Immature natural killer cell (primary cell): ENCODE measurements at regions not wholly inside any gene's neighbourhood (a gene's known extent, or its start where the extent isn't known, plus 50 kb on each side); places are given as distances from the start of the nearest gene placed in this dataset.
"Not testable (repeated sequence)": the region's sequence is repeated elsewhere in the genome, so short reads cannot be mapped to it uniquely, and the experiment has no call there.

Source experiments
- DNase-seq, 3 donors: peaks; one replicate each; pipeline ENCODE4 v3.0.0; 2022; ENCODE audit warnings: mixed read lengths in 1 of 3
- H3K27ac Mint-ChIP-seq, 6 donors: one replicate each; pipeline ENCODE4 v1.8.0; 2020; ENCODE audit warnings: mixed read lengths in 6 of 6, mild to moderate bottlenecking in 5 of 6, inconsistent platforms in 4 of 6, moderate library complexity in 3 of 6
- H3K27me3 Mint-ChIP-seq, 3 donors: one replicate each; pipeline ENCODE4 v1.8.0; 2020 to 2021; ENCODE audit warnings: low read depth in 3 of 3, mild to moderate bottlenecking in 3 of 3, mixed read lengths in 3 of 3, moderate library complexity in 3 of 3, inconsistent platforms in 1 of 3
- H3K36me3 Mint-ChIP-seq, 3 donors: one replicate each; pipeline ENCODE4 v1.8.0; 2020; ENCODE audit warnings: mixed read lengths in 3 of 3, inconsistent platforms in 2 of 3, mild to moderate bottlenecking in 2 of 3
- H3K4me1 Mint-ChIP-seq, 2 donors: one replicate each; pipeline ENCODE4 v1.8.0; 2020; ENCODE audit warnings: inconsistent platforms in 2 of 2, mild to moderate bottlenecking in 2 of 2, mixed read lengths in 2 of 2, moderate library complexity in 1 of 2
- H3K4me3 Mint-ChIP-seq, 5 donors: one replicate each; pipeline ENCODE4 v1.8.0; 2020; ENCODE audit warnings: mild to moderate bottlenecking in 5 of 5, mixed read lengths in 5 of 5, inconsistent platforms in 3 of 5, moderate library complexity in 3 of 5
- H3K9me3 Mint-ChIP-seq, 6 donors: one replicate each; pipeline ENCODE4 v1.8.0; 2020; ENCODE audit warnings: mild to moderate bottlenecking in 6 of 6, mixed read lengths in 6 of 6, inconsistent platforms in 4 of 6, moderate library complexity in 3 of 6

DNA sequence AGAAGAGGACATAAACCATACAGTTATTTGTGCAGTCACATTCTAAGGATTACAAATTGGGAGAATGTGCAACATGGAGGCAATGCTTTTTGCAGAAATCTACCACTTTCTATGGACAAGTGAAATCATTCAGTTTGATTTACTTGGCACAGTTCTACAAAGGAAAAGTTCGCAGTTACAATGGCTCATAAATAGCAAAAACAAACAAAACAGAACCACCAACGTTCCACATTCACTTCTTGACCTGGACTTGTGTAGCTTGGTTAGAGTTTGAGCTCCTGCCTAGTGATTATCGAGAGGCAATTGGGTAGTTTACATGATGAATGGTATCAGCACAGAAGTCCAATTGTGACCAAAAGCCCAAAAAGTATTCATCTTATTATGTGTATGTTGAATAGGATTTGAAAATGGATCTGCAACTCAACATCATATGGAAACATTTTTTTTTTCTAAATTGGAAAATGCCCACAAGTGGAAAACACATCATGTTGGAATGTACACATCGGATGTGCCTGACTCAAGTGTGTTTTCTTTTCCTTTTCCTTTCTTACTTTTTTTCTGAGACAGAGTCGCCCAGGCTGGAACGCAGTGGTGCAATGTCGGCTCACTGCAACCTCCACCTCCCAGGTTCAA is 123.8 kb downstream of the LUZP4 start:
- Mint-ChIP-seq H3K27ac (no peak overlapping the region), H3K4me1 (no peaks in the 10 kb centered on the region), H3K4me3 (no peak overlapping the region), H3K9me3 (no peaks in the 10 kb centered on the region), H3K36me3 (no peaks in the 10 kb centered on the region), H3K27me3 (peaks cover 2 to 7% (median 7%) of the 10 kb centered on the region in 3 donors)
- DNase-seq: no peak

GRCh38 chrX:115419069-115419468 is 129.6 kb downstream of the LUZP4 start:
- Mint-ChIP-seq H3K36me3 (no peaks in the 10 kb centered on the region), H3K4me1 (no peaks in the 10 kb centered on the region), H3K27ac (no peak overlapping the region), H3K27me3 (peaks cover 4 to 14% (median 8%) of the 10 kb centered on the region in 3 donors), H3K9me3 (no peaks in the 10 kb centered on the region), H3K4me3 (no peak overlapping the region)
- no peak for DNase-seq

- H3K4me1 Mint-ChIP-seq: no peaks in the 10 kb centered on the region
- H3K9me3 Mint-ChIP-seq: peaks cover 0 to 3% (median 0%) of the 10 kb centered on the region in 6 donors
- no peaks in the 10 kb centered on the region for H3K36me3 Mint-ChIP-seq
- peaks cover 4 to 9% (median 5%) of the 10 kb centered on the region in 3 donors for H3K27me3 Mint-ChIP-seq
- no peak overlapping the region for H3K4me3 Mint-ChIP-seq
- H3K27ac Mint-ChIP-seq: no peak overlapping the region
- DNase-seq: no peak
Measured at GRCh38 chrX:115423086-115423485, 133.6 kb downstream of the LUZP4 start.

DNA sequence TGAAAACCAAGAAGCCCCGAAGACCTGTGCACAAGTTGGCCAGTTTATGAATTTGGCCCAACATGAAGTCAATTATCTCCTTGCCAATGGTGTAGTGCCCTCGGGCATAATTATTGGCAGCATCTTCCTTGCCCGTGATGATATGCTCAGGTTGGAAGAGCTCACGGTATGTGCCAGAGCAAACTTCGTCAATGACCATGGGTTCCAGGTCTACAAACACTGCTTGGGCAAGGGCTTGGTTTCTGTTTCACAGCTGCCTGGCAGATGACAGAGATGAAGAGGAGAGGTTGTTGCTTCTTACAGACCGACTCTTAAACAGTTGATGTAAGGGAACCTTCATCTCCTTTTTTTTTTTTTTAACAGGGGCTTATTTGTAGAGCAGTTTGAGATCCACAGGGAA is 135.6 kb upstream of the PLS3 start:
- no peak overlapping the region for H3K4me3 Mint-ChIP-seq
- H3K4me1 Mint-ChIP-seq: no peaks in the 10 kb centered on the region
- no peaks in the 10 kb centered on the region for H3K36me3 Mint-ChIP-seq
- DNase-seq: no peak
- H3K9me3 Mint-ChIP-seq: peaks cover 0 to 3% (median 0%) of the 10 kb centered on the region in 6 donors
- H3K27me3 Mint-ChIP-seq: peaks cover 0 to 6% (median 4%) of the 10 kb centered on the region in 3 donors
- H3K27ac Mint-ChIP-seq: no peak overlapping the region

DNA sequence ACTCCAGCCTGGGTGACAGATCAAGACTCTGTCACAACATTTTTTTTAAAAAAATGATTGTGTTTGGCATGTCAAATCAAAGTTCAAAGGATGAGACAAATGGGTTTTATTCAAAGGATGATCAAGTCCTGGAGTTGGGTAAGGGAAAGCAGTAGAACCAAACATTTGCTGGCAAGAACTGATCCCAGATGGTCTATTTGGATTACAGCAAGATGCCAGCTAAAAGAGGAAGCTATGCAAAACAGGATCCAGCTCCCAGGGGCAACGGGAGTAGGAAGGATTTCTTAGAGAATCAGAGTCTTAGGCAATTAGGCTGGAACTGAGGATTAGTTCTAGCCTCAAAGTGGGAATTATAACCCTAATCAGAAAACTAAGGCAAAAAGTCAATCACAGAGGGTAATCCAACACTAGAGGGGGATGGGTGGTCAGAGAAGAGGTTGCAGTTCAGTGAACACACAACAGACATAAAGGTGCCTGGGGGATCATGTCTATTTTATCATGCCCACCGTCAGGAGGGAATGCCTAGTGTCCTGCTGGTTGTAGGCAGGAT is 133.0 kb upstream of the PLS3 start:
- H3K4me1 Mint-ChIP-seq: no peaks in the 10 kb centered on the region
- H3K9me3 Mint-ChIP-seq: peaks cover 0 to 3% (median 0%) of the 10 kb centered on the region in 6 donors
- H3K4me3 Mint-ChIP-seq: no peak overlapping the region
- no peaks in the 10 kb centered on the region for H3K36me3 Mint-ChIP-seq
- DNase-seq: no peak
- H3K27ac Mint-ChIP-seq: no peak overlapping the region
- peaks cover 0 to 3% (median 2%) of the 10 kb centered on the region in 3 donors for H3K27me3 Mint-ChIP-seq

DNA sequence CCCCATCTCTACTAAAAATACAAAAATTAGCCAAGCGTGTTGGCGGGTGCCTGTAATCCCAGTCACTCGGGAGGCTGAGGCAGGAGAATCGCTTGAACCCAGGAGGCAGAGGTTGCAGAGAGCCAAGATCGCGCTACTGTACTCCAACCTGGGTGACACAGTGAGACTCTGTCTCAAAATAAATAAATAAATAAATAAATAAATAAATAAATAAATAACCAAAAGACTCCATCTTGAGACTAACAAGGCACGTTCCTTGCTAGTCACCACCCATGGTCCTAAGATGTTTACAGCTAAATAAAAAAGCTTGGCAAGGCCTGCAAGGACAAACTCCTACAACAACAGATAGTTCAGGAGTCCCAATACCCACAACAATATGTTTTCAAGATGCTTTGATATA is 126.1 kb upstream of the PLS3 start:
- H3K9me3 Mint-ChIP-seq, H3K4me1 Mint-ChIP-seq, H3K4me3 Mint-ChIP-seq, DNase-seq, H3K36me3 Mint-ChIP-seq, H3K27me3 Mint-ChIP-seq, H3K27ac Mint-ChIP-seq: not testable (repeated sequence)

GRCh38 chrX:115437841-115438595 is 123.0 kb upstream of the PLS3 start:
- Mint-ChIP-seq H3K9me3 (no peaks in the 10 kb centered on the region), H3K27me3 (peaks cover 0 to 2% (median 0%) of the 10 kb centered on the region in 3 donors), H3K4me1 (no peaks in the 10 kb centered on the region), H3K4me3 (no peak overlapping the region), H3K27ac (no peak overlapping the region), H3K36me3 (no peaks in the 10 kb centered on the region)
- no peak for DNase-seq

DNA sequence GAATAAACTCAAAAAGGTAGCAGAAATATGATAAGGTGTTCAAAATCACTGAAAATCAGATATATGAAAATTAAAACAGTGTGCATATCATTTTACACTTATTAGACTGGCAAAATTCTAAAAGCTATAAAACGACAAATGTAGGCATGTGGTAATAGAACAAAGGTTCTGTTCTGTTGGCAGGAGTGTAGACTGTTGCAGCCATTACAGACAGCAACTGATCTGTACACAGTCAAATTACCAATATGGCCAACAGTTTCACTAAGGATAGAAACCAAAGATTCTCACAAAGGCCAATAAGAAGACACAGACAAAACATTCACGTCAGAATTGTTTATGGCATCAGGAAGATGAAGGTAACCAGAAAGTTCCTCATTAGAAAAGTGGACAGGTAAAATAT is 112.8 kb upstream of the PLS3 start:
- Mint-ChIP-seq H3K4me1 (no peaks in the 10 kb centered on the region), H3K36me3 (no peaks in the 10 kb centered on the region), H3K9me3 (peaks cover 0 to 2% (median 0%) of the 10 kb centered on the region in 6 donors), H3K4me3 (no peak overlapping the region), H3K27ac (no peak overlapping the region), H3K27me3 (peaks cover 0 to 7% (median 2%) of the 10 kb centered on the region in 3 donors)
- no peak for DNase-seq

- no peaks in the 10 kb centered on the region for H3K4me1 Mint-ChIP-seq
- DNase-seq: no peak
- peaks cover 0 to 2% (median 0%) of the 10 kb centered on the region in 6 donors for H3K9me3 Mint-ChIP-seq
- H3K27me3 Mint-ChIP-seq: peaks cover 0 to 3% (median 2%) of the 10 kb centered on the region in 3 donors
- H3K4me3 Mint-ChIP-seq: no peak overlapping the region
- H3K36me3 Mint-ChIP-seq: no peaks in the 10 kb centered on the region
- H3K27ac Mint-ChIP-seq: no peak overlapping the region
Measured at GRCh38 chrX:115449742-115450141, 111.2 kb upstream of the PLS3 start.

GRCh38 chrX:115452251-115452650 is 108.7 kb upstream of the PLS3 start:
- H3K4me1 Mint-ChIP-seq: no peaks in the 10 kb centered on the region
- no peak overlapping the region for H3K27ac Mint-ChIP-seq
- no peak overlapping the region for H3K4me3 Mint-ChIP-seq
- peaks cover 0 to 2% (median 0%) of the 10 kb centered on the region in 6 donors for H3K9me3 Mint-ChIP-seq
- peaks cover 0 to 5% (median 2%) of the 10 kb centered on the region in 3 donors for H3K27me3 Mint-ChIP-seq
- no peak for DNase-seq
- no peaks in the 10 kb centered on the region for H3K36me3 Mint-ChIP-seq

DNA sequence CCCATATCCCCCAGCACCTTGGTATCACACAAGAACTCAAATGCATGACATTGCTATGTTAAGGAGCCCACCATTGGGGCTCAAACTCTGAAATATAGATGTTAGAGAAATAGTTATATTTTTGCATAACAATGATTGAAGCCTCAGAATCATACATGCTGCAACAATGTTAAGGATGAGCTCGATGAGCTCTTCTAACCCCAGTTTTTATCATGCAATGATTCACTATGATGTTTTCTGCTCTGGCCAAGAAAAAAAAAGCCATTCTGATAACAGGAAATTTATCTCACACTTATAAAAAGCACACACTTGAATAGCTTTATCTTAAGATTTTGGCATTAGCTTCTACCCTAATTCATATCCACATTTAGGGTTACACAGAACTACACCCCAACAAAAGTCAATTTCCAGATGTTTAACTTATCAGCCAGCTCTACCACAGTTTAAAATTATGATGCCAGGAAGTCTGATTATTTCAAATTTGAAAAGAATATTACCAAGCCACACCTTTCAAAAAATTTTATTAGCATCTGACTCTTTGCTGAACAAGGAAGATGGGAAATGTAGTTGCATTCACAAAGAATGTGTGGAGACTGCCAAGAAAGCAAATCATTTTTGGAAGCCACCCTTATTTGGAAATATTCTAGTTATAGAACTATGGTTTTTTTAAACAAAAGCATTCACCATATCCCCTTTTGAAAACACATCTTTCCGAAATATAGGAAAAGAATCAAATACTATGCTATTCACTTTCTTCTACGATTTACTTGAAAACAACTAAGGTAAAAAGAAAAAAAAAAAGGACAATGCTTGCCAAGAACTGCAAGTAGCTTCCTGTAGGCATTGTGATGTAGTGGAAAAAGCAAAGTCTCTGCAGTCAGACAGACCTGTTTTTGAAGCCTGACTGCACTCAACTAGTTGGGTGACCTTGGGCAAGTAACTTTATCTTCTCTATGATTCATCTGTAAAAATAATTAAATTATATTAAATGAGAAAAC is 100.8 kb upstream of the PLS3 start:
- DNase-seq: no peak
- no peaks in the 10 kb centered on the region for H3K36me3 Mint-ChIP-seq
- no peak overlapping the region for H3K4me3 Mint-ChIP-seq
- peaks cover 0 to 3% (median 1%) of the 10 kb centered on the region in 3 donors for H3K27me3 Mint-ChIP-seq
- no peaks in the 10 kb centered on the region for H3K9me3 Mint-ChIP-seq
- H3K27ac Mint-ChIP-seq: no peak overlapping the region
- H3K4me1 Mint-ChIP-seq: no peaks in the 10 kb centered on the region

GRCh38 chrX:115462406-115462805 is 98.6 kb upstream of the PLS3 start:
- no peak for DNase-seq
- H3K27me3 Mint-ChIP-seq: peaks cover 0 to 6% (median 0%) of the 10 kb centered on the region in 3 donors
- H3K27ac Mint-ChIP-seq: no peak overlapping the region
- no peak overlapping the region for H3K4me3 Mint-ChIP-seq
- no peaks in the 10 kb centered on the region for H3K36me3 Mint-ChIP-seq
- no peaks in the 10 kb centered on the region for H3K4me1 Mint-ChIP-seq
- H3K9me3 Mint-ChIP-seq: no peaks in the 10 kb centered on the region

- DNase-seq: no peak
- Mint-ChIP-seq H3K36me3 (peaks cover 0 to 2% (median 0%) of the 10 kb centered on the region in 3 donors), H3K4me1 (no peaks in the 10 kb centered on the region), H3K27me3 (peaks cover 0 to 10% (median 0%) of the 10 kb centered on the region in 3 donors), H3K27ac (no peak overlapping the region), H3K4me3 (no peak overlapping the region), H3K9me3 (no peaks in the 10 kb centered on the region)
Measured at GRCh38 chrX:115467961-115468360, 93.0 kb upstream of the PLS3 start.
